Coronary artery (tissue), 2 donors: ENCODE measurements at regions not wholly inside any gene's neighbourhood (a gene's known extent, or its start where the extent isn't known, plus 50 kb on each side); places are given as distances from the start of the nearest gene placed in this dataset.

Experiments
- DNase-seq: peaks from one replicate; pipeline ENCODE4 v3.0.0-alpha.2; 2017; ENCODE audit warnings: low spot score
- H3K27ac ChIP-seq, 2 donors: fragments of 200-600 bp; sonication (generic); one replicate each; pipeline ENCODE4 v1.5.1; 2016 to 2019
- H3K4me3 ChIP-seq: fragments of 200-600 bp; sonication (generic); 2 replicates; pipeline ENCODE4 v1.5.1; 2016; ENCODE audit warnings: mild to moderate bottlenecking, moderate library complexity
- CTCF ChIP-seq: fragments of 200-600 bp; sonication (generic); IDR thresholded peaks from one replicate; pipeline ENCODE4 v1.5.1; 2019; ENCODE audit warnings: antibody characterized with exemption

- no peak overlapping the region for H3K27ac ChIP-seq
Observed at GRCh38 chr9:103837940-103838339, 256.2 kb upstream of the SMC2 start.

GRCh38 chr9:103839197-103839596, 254.9 kb upstream of the SMC2 start:
- Histone ChIP-seq H3K4me3 (no peak overlapping the region), H3K27ac (no peak overlapping the region)
- DNase-seq, result no peak
- no peak for TF ChIP-seq CTCF

More at GRCh38 chr9:103837940-103838339, 256.2 kb upstream of the SMC2 start:
- H3K4me3 ChIP-seq, result no peak overlapping the region
- DNase-seq, result no peak
- no peak for TF ChIP-seq CTCF

- H3K4me3 ChIP-seq, result no peak overlapping the region
- TF ChIP-seq CTCF, result no peak
- no peak for DNase-seq
Observed at GRCh38 chr9:103867886-103868285, 226.2 kb upstream of the SMC2 start.

GRCh38 chr9:103872811-103873210, 221.3 kb upstream of the SMC2 start:
- no peak for DNase-seq
- no peak for TF ChIP-seq CTCF
- H3K4me3 ChIP-seq, result no peak overlapping the region
- no peak overlapping the region for H3K27ac ChIP-seq

More at GRCh38 chr9:103867886-103868285, 226.2 kb upstream of the SMC2 start:
- no peak overlapping the region for H3K27ac ChIP-seq

- no peak for TF ChIP-seq CTCF
- DNase-seq, result no peak
- H3K4me3 ChIP-seq, result no peak overlapping the region
- H3K27ac ChIP-seq, result no peak overlapping the region
Observed at GRCh38 chr9:103881419-103881818, 212.7 kb upstream of the SMC2 start.

- DNase-seq, result no peak
- no peak for TF ChIP-seq CTCF
- Histone ChIP-seq H3K27ac (no peak overlapping the region), H3K4me3 (no peak overlapping the region)
Observed at GRCh38 chr9:103889989-103890388, 204.1 kb upstream of the SMC2 start.

- TF ChIP-seq CTCF, result no peak
Observed at GRCh38 chr9:103894184-103894583, 199.9 kb upstream of the SMC2 start.

More at GRCh38 chr9:103894184-103894583, 199.9 kb upstream of the SMC2 start:
- DNase-seq, result no peak
- no peak overlapping the region for H3K4me3 ChIP-seq
- H3K27ac ChIP-seq, result no peak overlapping the region
